GM21515 (cell line): ENCODE measurements at regions not wholly inside any gene's neighbourhood (a gene's known extent, or its start where the extent isn't known, plus 50 kb on each side); places are given as distances from the start of the nearest gene placed in this dataset.

Source experiments
- ATAC-seq: cut with Tn5 transposase; IDR thresholded peaks from one replicate; pipeline ENCODE4 v1.9.1; 2021; ENCODE audit not compliant: unreplicated experiment

DNA sequence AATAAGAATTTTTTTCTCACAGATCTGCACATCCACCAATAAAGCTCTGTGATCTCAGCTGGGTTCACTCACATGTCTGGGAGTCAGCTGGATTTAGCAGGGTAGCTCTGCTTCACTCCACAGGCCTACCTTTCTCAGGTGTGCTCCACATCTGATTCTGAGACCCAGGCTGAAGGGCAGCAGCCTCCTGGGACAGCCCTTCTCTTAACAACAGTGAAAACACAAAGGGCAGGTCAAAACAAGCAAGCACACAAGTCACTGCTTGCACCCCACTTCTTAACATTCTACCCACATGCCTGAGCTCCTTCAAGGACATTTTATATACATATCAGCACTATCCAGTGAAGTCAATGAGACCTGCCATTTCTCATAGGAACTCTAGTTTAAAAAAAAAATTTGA, 96.0 kb upstream of the MAP3K4 start:
- ATAC-seq, result no peak

DNA sequence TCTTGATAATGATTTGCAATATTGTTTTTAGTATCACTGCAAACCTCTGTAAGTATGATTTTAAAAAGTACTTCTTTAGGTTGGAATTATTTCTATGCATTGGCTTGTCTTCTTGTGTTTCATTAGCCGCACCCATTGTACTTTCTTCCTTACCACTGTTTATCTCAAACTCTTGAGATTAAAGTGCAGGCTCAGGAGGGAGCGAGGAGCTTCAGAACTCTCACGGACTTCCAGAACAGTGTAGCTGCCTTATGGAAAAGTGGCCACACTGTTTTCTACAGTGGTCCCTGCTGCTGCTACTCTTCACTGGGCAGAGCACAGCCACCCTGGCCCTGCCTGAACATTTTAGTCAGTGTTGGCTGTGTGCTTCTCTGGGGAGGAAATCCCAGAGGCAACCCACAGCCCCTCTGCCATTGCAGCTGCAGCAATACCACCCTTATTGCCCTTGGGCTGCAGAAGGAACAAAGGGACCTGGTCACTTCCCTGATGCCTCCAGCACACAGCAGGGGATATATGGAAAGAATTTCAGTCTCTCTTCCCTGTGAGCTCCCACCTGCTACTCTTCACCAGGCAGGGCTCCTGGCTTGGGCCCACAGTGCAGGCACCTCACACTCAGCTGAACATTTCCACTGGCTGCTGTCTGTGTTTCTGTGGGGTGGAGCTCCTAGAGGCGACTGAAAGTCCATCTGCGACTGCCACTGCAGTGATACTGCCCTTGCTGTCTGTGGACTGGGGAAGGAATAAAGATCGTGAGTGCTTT, 91.7 kb upstream of the MAP3K4 start:
- ATAC-seq, result no peak

- ATAC-seq, result no peak
These were observed 79.6 kb upstream of the MAP3K4 start for GRCh38 chr6:160911949-160912348.

DNA sequence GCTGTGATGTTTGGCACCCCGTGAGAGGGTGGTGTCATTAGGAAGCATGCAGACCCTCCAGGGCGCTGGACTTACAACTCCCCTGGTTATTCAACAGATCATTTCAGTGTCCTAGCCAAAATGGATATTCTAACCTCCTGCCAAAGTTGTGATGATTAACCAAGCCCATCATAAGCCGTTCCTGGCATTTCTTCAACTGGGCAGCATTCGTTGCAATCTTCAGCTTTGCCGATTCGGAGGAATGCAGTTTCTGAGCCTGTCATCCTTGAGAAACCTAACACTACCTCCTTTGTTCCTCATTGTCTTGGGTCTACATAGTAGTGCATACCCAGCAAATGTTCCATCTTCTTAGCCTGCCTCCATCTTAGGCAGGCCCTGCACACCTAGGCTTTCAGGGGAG, 79.2 kb upstream of the MAP3K4 start:
- ATAC-seq, result no peak

GRCh38 chr6:160917572-160917971, 74.0 kb upstream of the MAP3K4 start:
- ATAC-seq, result no peak

- ATAC-seq, result no peak
These were observed 71.7 kb upstream of the MAP3K4 start for GRCh38 chr6:160919723-160920440.

DNA sequence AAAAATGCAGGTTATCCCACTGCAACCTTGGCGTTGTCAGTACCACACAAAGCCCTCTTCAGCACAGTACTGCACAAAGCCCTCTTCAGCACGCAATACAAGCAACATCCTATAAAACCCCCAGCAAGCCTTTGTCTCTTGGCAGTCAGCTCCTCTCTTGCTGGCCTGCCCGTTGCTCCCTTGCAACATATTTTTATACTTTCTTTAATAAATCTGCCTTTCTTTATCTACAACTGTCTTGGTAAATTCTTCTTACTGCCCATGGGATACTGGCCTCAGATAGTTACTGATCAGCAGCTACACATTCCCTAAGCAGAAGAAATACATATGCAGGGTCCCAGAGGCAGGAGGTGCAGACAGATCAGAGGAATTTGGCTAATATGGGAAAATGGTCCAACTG, 70.5 kb upstream of the MAP3K4 start:
- no peak for ATAC-seq

GRCh38 chr6:160926281-160927276, 65.0 kb upstream of the MAP3K4 start:
- no peak for ATAC-seq

DNA sequence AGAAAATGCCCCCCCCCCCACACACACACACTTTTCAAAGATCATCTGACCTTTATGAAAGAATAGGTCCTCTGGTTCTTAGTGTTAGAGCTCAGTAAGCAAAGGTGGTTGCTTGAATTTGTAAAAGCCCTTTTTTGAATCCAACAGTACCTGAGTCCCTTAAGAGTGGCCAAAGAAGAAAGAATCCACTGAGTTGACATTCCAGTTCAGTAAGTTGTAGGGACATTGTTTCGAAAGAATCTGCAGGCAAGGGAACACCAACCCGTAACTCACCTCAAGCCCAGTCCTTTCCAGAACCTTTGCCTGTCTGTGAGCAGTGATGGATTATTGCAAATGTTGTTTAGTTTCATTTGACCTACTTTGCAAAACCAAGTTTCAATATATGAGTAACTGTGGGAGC, 64.2 kb upstream of the MAP3K4 start:
- no peak for ATAC-seq

DNA sequence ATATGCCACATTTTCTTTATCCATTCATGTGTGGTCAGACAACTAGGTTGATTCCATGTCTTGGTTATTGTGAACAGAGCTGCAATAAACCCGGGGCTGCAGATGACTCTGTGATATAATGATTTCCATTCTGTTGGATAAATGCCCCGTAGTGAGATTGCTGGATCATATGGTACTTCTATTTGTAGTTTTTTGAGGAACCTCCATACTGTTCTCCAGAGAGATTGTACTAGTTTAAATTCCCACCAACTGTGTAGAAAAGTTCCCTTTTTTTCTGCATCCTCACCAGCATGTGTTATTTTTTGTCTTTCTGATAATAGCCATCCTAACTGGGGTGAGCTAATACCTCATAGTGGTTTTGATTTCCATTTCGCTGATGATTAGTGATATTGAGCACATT, 62.2 kb upstream of the MAP3K4 start:
- ATAC-seq, result no peak

DNA sequence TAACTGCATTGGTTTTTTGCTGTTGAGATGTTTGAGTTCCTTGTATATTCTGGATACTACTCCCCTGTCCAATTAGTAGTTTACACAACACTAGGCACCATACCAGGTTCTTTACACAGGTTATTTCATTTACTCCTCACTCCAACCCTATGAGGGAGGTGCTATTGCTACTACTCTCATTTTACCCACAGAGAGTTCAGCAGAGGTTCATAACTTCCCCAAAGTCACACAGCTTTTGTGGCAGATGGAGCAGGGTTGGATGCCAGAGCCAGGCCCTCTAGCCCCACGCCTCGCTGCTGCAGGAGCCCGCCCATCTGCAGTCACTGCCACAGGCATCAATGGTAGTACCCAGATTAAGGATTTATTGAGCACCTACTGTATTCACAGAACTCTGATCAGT, 61.7 kb upstream of the MAP3K4 start:
- ATAC-seq, result no peak

GRCh38 chr6:160930547-160931377, 60.8 kb upstream of the MAP3K4 start:
- peak; percentile 86 for ATAC-seq

GRCh38 chr6:160931378-160932310, 59.9 kb upstream of the MAP3K4 start:
- no peak for ATAC-seq

- ATAC-seq, result no peak
These were observed 58.3 kb upstream of the MAP3K4 start for GRCh38 chr6:160933256-160933655.

DNA sequence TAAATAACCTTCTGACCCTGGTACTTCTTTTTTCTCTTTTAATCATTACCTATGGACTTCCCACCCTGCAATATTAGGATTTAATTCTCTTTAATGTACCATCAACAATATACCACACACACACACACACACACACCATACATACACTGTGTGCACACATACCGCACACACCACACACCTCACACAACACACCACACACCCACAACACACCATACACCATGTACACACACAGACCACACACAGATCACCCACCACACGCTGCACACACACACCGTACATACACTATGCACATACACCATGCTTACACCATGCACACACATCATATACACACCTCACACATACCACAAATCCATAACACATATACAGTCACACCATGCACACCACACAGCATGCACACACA, 57.4 kb upstream of the MAP3K4 start:
- ATAC-seq, result no peak

DNA sequence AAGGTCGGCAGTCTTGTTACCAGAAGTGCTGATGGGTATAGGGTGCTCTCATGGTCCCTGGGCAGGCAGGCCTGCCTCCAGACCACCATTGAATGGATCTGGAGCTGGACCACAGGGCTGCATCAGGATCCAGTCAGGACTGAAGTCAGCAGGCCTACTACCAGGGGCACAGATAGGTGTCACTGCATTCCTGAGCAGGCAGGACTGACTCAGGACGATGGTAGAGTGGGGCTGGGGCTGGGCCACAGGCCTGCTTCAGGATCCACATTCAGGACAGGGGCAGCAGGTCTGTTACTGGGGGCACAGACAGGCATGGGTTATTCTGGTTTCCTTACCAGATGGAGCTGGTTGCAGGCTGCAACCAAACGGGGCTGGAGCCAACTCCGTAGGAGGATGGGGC, 51.4 kb upstream of the MAP3K4 start:
- ATAC-seq, result no peak
